ENCODE measurements at regions not wholly inside any gene's neighbourhood (a gene's known extent, or its start where the extent isn't known, plus 50 kb on each side); places are given as distances from the start of the nearest gene placed in this dataset.

GRCh38 chr13:55999709-56000108 lies 1141.0 kb upstream of the PRR20A start:
- H3K9me2 ChIP-seq (replicated peaks; ENCODE audit: low read length): no peaks in the 10 kb centered on the region
- no peaks in the 10 kb centered on the region for H3K27me3 ChIP-seq (ENCODE audit: low read length)
- H3K4me3 ChIP-seq (ENCODE audit: low read length): no peak overlapping the region
- no peak overlapping the region for H3K27ac ChIP-seq (ENCODE audit: low read length)
- H3F3A ChIP-seq (ENCODE audit: low read length, unreplicated experiment): no peaks in the 10 kb centered on the region
- CTCF ChIA-PET: no interaction called here
- ATAC-seq (no peak), DNase-seq (no peak)
- intact Hi-C loops (cut with micrococcal nuclease): no loop called here
- H3K79me2 ChIP-seq (ENCODE audit: low read length): no peaks in the 10 kb centered on the region
- TF ChIP-seq EZH2 (IDR thresholded peaks at IDR 0.05; ENCODE audit: low read length, unreplicated experiment) (no peak), CTCF (conservative IDR thresholded peaks at IDR 0.05; ENCODE audit: low read depth, low read length) (no peak; the same call in 1 of the 2 replicates), EZH2phosphoT487 (IDR thresholded peaks at IDR 0.05; ENCODE audit: borderline replicate concordance, low read length) (no peak)
- no TSS peak for BruUV-seq (replicated peaks)
- no peaks in the 10 kb centered on the region for H3K36me3 ChIP-seq (ENCODE audit: low read depth, low read length)
- H4K20me1 ChIP-seq (ENCODE audit: low read length): no peaks in the 10 kb centered on the region
- no peak overlapping the region for H3K9ac ChIP-seq (ENCODE audit: low read length)
- H3K9me3 ChIP-seq (ENCODE audit: low read length): no peaks in the 10 kb centered on the region
- H2AFZ ChIP-seq (ENCODE audit: low read length): no peak overlapping the region
- POLR2A ChIA-PET (ENCODE audit: unreplicated experiment): no interaction called here
- H3K4me2 ChIP-seq (ENCODE audit: low read length): no peak overlapping the region
- no peaks in the 10 kb centered on the region for H3K4me1 ChIP-seq (ENCODE audit: insufficient read depth, low read length)

GRCh38 chr13:56009418-56009817 lies 1131.3 kb upstream of the PRR20A start:
- Histone ChIP-seq H3K36me3 (ENCODE audit: low read depth, low read length) (no peaks in the 10 kb centered on the region), H4K20me1 (ENCODE audit: low read length) (no peaks in the 10 kb centered on the region), H2AFZ (ENCODE audit: low read length) (no peak overlapping the region), H3K79me2 (ENCODE audit: low read length) (no peaks in the 10 kb centered on the region), H3K4me3 (ENCODE audit: low read length) (no peak overlapping the region), H3K4me2 (ENCODE audit: low read length) (no peak overlapping the region), H3F3A (ENCODE audit: low read length, unreplicated experiment) (no peaks in the 10 kb centered on the region), H3K27me3 (ENCODE audit: low read length) (no peaks in the 10 kb centered on the region), H3K9ac (ENCODE audit: low read length) (no peak overlapping the region), H3K4me1 (ENCODE audit: insufficient read depth, low read length) (no peaks in the 10 kb centered on the region), H3K9me2 (replicated peaks; ENCODE audit: low read length) (no peaks in the 10 kb centered on the region), H3K9me3 (ENCODE audit: low read length) (no peaks in the 10 kb centered on the region), H3K27ac (ENCODE audit: low read length) (no peak overlapping the region)
- POLR2A ChIA-PET (ENCODE audit: unreplicated experiment): no interaction called here
- DNase-seq: no peak
- intact Hi-C loops (cut with micrococcal nuclease): no loop called here
- CTCF ChIA-PET: no interaction called here
- ATAC-seq: no peak
- BruUV-seq (replicated peaks): no TSS peak
- no peak for TF ChIP-seq EZH2 (IDR thresholded peaks at IDR 0.05; ENCODE audit: low read length, unreplicated experiment)
- no peak for TF ChIP-seq CTCF (conservative IDR thresholded peaks at IDR 0.05; ENCODE audit: low read depth, low read length)
- no peak for TF ChIP-seq EZH2phosphoT487 (IDR thresholded peaks at IDR 0.05; ENCODE audit: borderline replicate concordance, low read length)

DNA sequence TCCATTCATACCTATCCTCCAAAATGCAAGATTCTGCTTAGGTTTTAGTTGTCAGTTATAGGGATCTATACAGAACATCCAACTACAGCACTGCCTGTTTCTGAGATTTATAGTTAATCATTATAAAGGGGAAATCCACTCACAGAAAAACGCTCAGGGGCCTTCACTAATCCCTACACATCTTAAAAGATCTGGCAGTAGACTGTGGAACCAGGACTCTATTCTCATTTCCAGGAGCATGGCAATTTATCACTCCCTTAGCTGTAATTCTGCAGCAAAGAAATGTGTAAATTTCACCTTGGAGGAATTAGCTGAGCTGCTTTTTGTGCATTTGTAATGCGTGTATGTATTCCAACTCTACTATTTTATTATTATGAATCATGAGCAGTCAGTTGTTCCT lies 1128.1 kb upstream of the PRR20A start:
- Histone ChIP-seq H3F3A (ENCODE audit: low read length, unreplicated experiment) (no peaks in the 10 kb centered on the region), H2AFZ (ENCODE audit: low read length) (no peak overlapping the region), H4K20me1 (ENCODE audit: low read length) (no peaks in the 10 kb centered on the region), H3K9me3 (ENCODE audit: low read length) (0 out of 2 replicates have a peak, but pooled peaks cover 3% of the 10 kb centered on the region), H3K4me3 (ENCODE audit: low read length) (no peak overlapping the region), H3K9ac (ENCODE audit: low read length) (no peak overlapping the region), H3K36me3 (ENCODE audit: low read depth, low read length) (no peaks in the 10 kb centered on the region), H3K79me2 (ENCODE audit: low read length) (no peaks in the 10 kb centered on the region), H3K4me1 (ENCODE audit: insufficient read depth, low read length) (no peaks in the 10 kb centered on the region), H3K4me2 (ENCODE audit: low read length) (no peak overlapping the region), H3K27ac (ENCODE audit: low read length) (no peak overlapping the region), H3K27me3 (ENCODE audit: low read length) (no peaks in the 10 kb centered on the region), H3K9me2 (replicated peaks; ENCODE audit: low read length) (no peaks in the 10 kb centered on the region)
- ATAC-seq: no peak
- BruUV-seq (replicated peaks): no TSS peak
- no peak for DNase-seq
- intact Hi-C loops (cut with micrococcal nuclease): no loop called here
- POLR2A ChIA-PET (ENCODE audit: unreplicated experiment): no interaction called here
- CTCF ChIA-PET: no interaction called here
- TF ChIP-seq EZH2phosphoT487 (IDR thresholded peaks at IDR 0.05; ENCODE audit: borderline replicate concordance, low read length) (no peak), CTCF (conservative IDR thresholded peaks at IDR 0.05; ENCODE audit: low read depth, low read length) (no peak), EZH2 (IDR thresholded peaks at IDR 0.05; ENCODE audit: low read length, unreplicated experiment) (no peak)

All from PC-3 (cell line).